ENCODE measurements at regions not wholly inside any gene's neighbourhood (a gene's known extent, or its start where the extent isn't known, plus 50 kb on each side); places are given as distances from the start of the nearest gene placed in this dataset.

GRCh38 chr6:81130969-81131368 is 621.5 kb downstream of the TENT5A start:
- Histone ChIP-seq H3K36me3 (no peaks in the 10 kb centered on the region), H3K27me3 (no peaks in the 10 kb centered on the region), H3K9me3 (no peaks in the 10 kb centered on the region), H3K27ac (no peak overlapping the region), H3K4me1 (no peaks in the 10 kb centered on the region), H3K4me3 (no peak overlapping the region)
- intact Hi-C loops (cut with DNase I; ENCODE audit: low total_unique reads): no loop called here
- no peak for DNase-seq (ENCODE audit: low spot score in 2 of 2)
- TF ChIP-seq CTCF (IDR thresholded peaks at IDR 0.05) (no peak), POLR2AphosphoS5 (IDR thresholded peaks at IDR 0.05) (no peak), POLR2A (IDR thresholded peaks at IDR 0.05) (no peak)

GRCh38 chr6:81130061-81130460 is 622.4 kb downstream of the TENT5A start:
- TF ChIP-seq POLR2AphosphoS5 (IDR thresholded peaks at IDR 0.05) (no peak), CTCF (IDR thresholded peaks at IDR 0.05) (no peak), POLR2A (IDR thresholded peaks at IDR 0.05) (no peak)
- intact Hi-C loops (cut with DNase I; ENCODE audit: low total_unique reads): no loop called here
- H3K27ac ChIP-seq: no peak overlapping the region
- no peaks in the 10 kb centered on the region for H3K27me3 ChIP-seq
- DNase-seq (ENCODE audit: low spot score in 2 of 2): no peak
- H3K36me3 ChIP-seq: no peaks in the 10 kb centered on the region
- H3K4me3 ChIP-seq: no peak overlapping the region
- no peaks in the 10 kb centered on the region for H3K4me1 ChIP-seq
- H3K9me3 ChIP-seq: no peaks in the 10 kb centered on the region

GRCh38 chr6:81128671-81129070 is 623.8 kb downstream of the TENT5A start:
- Histone ChIP-seq H3K27ac (no peak overlapping the region), H3K4me3 (no peak overlapping the region), H3K27me3 (no peaks in the 10 kb centered on the region), H3K4me1 (no peaks in the 10 kb centered on the region), H3K9me3 (no peaks in the 10 kb centered on the region), H3K36me3 (no peaks in the 10 kb centered on the region)
- TF ChIP-seq CTCF (IDR thresholded peaks at IDR 0.05) (no peak), POLR2A (IDR thresholded peaks at IDR 0.05) (no peak), POLR2AphosphoS5 (IDR thresholded peaks at IDR 0.05) (no peak)
- intact Hi-C loops (cut with DNase I; ENCODE audit: low total_unique reads): no loop called here
- no peak for DNase-seq (ENCODE audit: low spot score in 2 of 2)

GRCh38 chr6:81126150-81126549 is 626.3 kb downstream of the TENT5A start:
- H3K27me3 ChIP-seq: no peaks in the 10 kb centered on the region
- no peaks in the 10 kb centered on the region for H3K9me3 ChIP-seq
- no peak overlapping the region for H3K4me3 ChIP-seq
- H3K36me3 ChIP-seq: no peaks in the 10 kb centered on the region
- intact Hi-C loops (cut with DNase I; ENCODE audit: low total_unique reads): no loop called here
- no peak for DNase-seq (ENCODE audit: low spot score in 2 of 2)
- TF ChIP-seq CTCF (IDR thresholded peaks at IDR 0.05) (no peak), POLR2A (IDR thresholded peaks at IDR 0.05) (no peak), POLR2AphosphoS5 (IDR thresholded peaks at IDR 0.05) (no peak)
- no peak overlapping the region for H3K27ac ChIP-seq
- no peaks in the 10 kb centered on the region for H3K4me1 ChIP-seq

GRCh38 chr6:81120280-81120679 is 632.2 kb downstream of the TENT5A start:
- TF ChIP-seq CTCF (IDR thresholded peaks at IDR 0.05) (no peak), POLR2A (IDR thresholded peaks at IDR 0.05) (no peak), POLR2AphosphoS5 (IDR thresholded peaks at IDR 0.05) (no peak)
- H3K4me3 ChIP-seq: no peak overlapping the region
- H3K4me1 ChIP-seq: no peaks in the 10 kb centered on the region
- peaks cover 4 to 11% of the 10 kb centered on the region in 2 donors for H3K9me3 ChIP-seq
- intact Hi-C loops (cut with DNase I; ENCODE audit: low total_unique reads): no loop called here
- DNase-seq (ENCODE audit: low spot score in 2 of 2): no peak
- no peak overlapping the region for H3K27ac ChIP-seq
- no peaks in the 10 kb centered on the region for H3K27me3 ChIP-seq
- H3K36me3 ChIP-seq: no peaks in the 10 kb centered on the region
